ENCODE measurements at regions not wholly inside any gene's neighbourhood (a gene's known extent, or its start where the extent isn't known, plus 50 kb on each side); places are given as distances from the start of the nearest gene placed in this dataset.

DNA sequence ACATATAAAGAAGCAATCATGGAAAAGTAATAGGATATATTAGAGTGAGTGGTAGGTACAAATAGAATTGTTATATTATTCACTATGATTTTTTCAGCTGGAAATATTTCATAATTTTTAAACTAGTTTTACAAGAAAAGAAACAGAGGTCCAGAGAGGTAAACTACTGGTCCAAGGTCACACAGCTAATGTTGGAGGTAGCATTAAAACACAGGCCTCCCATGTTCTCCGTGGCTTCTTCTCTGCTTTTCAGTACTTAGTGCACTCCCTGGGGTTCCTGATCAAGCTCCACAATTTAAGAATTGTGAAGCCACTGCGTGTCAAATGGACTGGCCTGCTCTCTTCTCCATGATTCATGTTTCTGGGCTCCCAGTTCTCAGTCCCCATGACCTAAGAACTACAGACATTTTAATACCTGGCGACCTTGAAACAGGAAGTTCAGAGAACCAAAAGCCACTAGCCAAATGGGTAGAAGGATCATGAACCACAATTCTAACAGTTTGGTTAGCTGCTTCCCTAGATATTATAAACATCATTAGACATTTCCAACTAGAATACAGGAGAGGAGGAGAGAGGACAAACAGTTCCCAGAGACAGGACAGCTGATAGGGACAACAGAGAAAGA, 172.0 kb upstream of the KLF3 start:
- no peak overlapping the region for H3K4me3 ChIP-seq (ENCODE audit: low read length)
- no peak for TF ChIP-seq ZNF274 (IDR thresholded peaks at IDR 0.05; ENCODE audit: low read depth, low read length)

DNA sequence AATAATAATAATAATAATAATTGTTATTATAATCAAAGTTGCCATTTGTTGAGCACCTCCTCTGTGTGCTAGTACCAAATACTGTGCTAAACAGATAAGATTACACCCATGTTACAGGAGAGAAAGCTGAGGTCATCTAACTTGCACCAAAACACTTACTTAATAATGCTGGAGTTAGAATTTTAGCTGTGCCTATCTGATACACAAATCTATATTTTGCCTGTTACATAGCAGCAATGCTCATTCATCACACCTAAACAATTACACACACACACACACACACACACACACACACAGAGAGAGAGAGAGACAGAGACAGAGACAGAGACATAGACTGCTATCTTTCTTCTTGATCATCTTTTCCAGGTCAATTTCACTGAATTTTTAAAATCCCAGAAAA, 170.9 kb upstream of the KLF3 start:
- no peak overlapping the region for H3K4me3 ChIP-seq (ENCODE audit: low read length)
- no peak for TF ChIP-seq ZNF274 (IDR thresholded peaks at IDR 0.05; ENCODE audit: low read depth, low read length)

DNA sequence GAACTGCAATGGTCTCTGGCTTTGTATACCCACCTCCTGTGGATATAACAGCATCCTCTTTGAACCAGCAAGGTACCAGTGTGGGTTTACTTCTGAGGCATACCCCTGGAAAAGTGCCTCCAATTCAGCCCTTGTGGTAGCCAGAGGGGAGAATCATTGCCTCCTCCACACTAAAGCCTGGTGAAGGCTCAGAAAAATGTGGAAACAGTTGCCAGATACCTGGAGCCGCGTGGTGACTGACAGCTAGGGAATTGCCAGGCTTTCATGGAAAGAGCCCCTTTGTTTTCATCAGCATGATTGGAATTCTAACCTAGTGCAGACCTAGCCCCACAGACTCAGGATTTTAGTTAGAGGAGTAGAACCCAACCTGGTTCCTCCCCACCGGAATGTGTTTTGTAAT, 168.6 kb upstream of the KLF3 start:
- no peak for TF ChIP-seq ZNF274 (IDR thresholded peaks at IDR 0.05; ENCODE audit: low read depth, low read length)
- H3K4me3 ChIP-seq (ENCODE audit: low read length): no peak overlapping the region

DNA sequence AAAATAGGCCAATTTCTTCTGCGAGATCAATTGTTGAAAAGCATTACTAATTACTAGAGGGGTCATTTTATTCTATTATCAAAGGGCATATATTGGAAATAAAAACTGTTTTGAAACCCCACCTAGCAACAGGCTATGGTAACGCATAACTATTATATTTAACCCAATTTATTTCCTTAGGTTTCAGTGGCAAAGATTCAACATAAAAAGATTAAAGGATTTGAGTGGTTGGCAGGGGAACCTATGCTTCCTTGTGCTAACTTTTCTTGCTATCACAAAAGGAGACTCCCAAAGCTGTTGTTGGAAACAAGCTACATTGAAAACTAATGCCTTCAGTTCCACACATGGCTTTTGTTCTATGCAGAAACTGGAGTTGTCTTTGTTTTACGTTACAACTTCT, 166.9 kb upstream of the KLF3 start:
- no peak overlapping the region for H3K4me3 ChIP-seq (ENCODE audit: low read length)
- no peak for TF ChIP-seq ZNF274 (IDR thresholded peaks at IDR 0.05; ENCODE audit: low read depth, low read length)

DNA sequence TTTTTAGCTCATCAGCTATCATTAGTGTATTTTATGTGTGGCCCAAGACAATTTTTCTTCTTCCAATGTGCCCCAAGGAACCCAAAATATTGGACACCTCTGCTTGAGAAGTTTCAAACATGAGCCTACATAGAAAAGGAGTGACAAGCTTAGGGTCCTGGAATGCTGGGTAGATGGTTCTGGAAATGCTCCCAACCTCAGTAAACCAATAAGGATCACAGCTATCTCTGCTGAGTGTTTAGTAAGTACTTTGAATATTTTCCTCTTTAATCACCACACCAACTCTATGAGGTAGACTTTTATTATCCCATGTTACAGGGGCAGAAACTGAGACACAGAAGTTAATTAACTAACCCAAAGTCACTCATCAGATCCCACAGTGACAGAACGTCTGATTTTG, 164.9 kb upstream of the KLF3 start:
- no peak overlapping the region for H3K4me3 ChIP-seq (ENCODE audit: low read length)
- TF ChIP-seq ZNF274 (IDR thresholded peaks at IDR 0.05; ENCODE audit: low read depth, low read length): no peak

DNA sequence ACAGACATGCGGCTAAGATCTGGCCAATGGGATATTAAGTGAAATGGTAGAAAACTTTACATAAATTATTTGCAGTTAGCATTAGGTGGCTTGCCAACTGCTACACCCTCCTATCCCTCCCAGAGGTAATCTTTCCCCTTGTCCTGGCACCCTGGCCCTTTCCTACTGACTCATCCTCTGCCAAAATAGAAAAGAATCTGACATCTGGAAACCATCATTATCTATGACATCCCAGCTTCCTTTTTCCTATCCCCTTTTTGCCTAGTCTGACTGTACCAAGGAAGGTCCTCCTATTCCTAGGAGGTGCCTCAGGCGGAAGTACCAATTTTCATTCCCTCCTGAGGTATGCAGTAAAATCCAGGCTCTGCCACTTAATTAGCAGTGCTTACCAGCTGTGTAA, 163.6 kb upstream of the KLF3 start:
- TF ChIP-seq ZNF274 (IDR thresholded peaks at IDR 0.05; ENCODE audit: low read depth, low read length): no peak
- H3K4me3 ChIP-seq (ENCODE audit: low read length): no peak overlapping the region

DNA sequence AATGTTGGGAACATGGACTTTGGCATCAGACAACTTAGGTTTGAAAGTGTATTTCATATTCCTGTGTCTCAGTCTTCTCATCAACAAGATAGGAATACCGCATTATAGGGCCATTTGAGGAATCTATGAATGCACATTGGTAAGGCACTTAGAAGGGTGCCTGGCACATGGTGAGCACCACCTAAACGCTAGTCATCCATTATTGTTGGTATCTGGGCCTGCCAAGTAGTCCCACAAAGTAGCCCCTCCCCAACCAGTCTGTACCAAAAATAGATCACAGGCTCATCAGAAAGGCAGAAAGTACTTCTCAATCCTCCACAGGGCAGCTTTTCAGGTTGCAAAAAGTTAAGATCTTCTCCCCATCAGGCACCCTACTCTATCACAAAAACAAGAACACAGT, 162.3 kb upstream of the KLF3 start:
- TF ChIP-seq ZNF274 (IDR thresholded peaks at IDR 0.05; ENCODE audit: low read depth, low read length): no peak
- H3K4me3 ChIP-seq (ENCODE audit: low read length): no peak overlapping the region

DNA sequence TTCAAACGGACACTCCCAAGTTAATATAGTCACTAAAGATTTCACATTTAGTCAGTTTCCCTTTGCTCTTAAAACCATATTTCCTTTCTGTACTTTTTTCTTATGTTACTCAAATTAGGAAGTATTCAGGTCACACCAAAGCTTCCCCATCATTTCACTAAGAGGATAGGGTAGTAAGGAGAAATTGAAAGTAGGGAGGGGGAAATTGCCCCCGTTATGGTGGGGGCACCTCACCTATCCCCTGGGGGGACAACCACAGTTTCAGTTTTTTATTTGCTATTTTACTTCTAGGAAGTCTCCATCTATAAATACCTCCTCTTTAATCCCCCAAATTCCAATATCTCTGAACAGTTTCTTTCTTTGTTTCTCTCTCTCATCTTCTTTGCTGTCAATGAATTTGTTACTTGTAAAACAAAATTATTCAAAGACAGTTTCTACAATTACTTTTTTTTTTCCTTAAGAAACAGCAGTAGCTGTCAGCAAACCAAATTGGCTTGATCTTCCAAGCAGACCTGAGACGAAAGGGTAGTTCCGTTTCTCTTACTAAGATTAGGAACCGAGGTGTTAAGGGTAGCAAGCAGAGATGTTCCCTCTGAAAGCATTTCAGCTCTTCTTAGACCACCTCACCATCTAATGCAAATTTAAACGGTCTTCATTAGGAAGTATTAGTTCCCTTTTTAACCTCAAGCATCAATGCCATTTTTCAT, 160.2 kb upstream of the KLF3 start:
- TF ChIP-seq ZNF274 (IDR thresholded peaks at IDR 0.05; ENCODE audit: low read depth, low read length): no peak
- peak overlapping the region; percentile 43; the same call in 1 of the 2 replicates for H3K4me3 ChIP-seq (ENCODE audit: low read length)

DNA sequence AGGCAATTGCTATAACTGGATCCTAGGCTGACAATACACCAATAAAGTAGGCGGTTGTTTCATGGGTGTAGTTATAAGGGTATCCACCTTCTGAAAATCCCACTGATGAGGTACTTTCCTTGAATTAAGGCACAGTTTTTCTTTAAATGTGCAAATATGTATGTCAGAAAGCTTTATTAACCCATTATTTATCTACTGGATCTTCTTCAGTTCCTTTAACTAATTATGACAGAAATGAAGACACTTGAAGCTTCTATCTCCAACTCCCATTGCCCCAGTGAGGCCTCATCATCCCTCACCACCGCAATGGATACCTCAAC, 159.6 kb upstream of the KLF3 start:
- H3K4me3 ChIP-seq (ENCODE audit: low read length): no peak overlapping the region; the same call in 1 of the 2 replicates
- TF ChIP-seq ZNF274 (IDR thresholded peaks at IDR 0.05; ENCODE audit: low read depth, low read length): no peak

DNA sequence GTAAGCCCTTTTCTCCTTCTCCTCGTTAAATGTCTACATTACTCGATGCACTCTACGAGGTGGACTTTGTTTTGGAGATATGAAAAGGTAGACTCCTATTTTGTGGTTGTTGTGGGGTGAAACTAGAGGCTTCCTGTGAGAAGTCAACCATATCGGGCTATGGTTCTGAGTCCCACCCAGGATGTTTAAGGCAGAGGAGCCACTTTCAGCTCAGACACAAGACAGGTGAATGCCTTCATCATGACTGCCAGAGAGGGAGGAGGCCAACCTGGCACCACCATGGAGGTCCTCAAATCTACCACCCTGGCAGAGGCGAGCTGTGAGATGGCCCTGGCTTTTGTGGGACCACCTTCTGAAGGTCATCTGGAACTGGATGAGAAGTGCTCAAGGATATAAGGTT, 154.4 kb upstream of the KLF3 start:
- no peak for TF ChIP-seq ZNF274 (IDR thresholded peaks at IDR 0.05; ENCODE audit: low read depth, low read length)

DNA sequence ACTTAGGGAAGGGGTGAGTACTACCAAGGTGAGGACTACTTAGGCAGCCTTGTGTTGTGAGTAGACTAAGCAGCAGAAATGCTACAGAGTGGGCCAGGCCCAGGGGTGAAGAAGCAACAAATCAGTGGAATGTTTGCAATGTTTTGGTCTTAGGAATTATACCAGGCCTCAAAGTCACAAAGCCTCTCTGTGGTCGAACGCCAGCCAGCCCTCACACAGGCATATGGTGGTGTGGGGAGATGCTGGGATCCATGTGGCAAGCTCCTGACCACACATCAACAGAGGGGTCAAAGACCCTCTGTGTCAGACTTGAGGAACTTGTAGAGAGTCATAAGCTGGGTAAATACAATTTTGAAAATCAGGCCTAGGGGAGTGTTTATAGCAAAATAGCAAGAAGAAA, 153.8 kb upstream of the KLF3 start:
- no peak for TF ChIP-seq ZNF274 (IDR thresholded peaks at IDR 0.05; ENCODE audit: low read depth, low read length)
- H3K4me3 ChIP-seq (ENCODE audit: low read length): no peak overlapping the region

More for the DNA sequence above, 154.4 kb upstream of the KLF3 start:
- no peak overlapping the region for H3K4me3 ChIP-seq (ENCODE audit: low read length)

DNA sequence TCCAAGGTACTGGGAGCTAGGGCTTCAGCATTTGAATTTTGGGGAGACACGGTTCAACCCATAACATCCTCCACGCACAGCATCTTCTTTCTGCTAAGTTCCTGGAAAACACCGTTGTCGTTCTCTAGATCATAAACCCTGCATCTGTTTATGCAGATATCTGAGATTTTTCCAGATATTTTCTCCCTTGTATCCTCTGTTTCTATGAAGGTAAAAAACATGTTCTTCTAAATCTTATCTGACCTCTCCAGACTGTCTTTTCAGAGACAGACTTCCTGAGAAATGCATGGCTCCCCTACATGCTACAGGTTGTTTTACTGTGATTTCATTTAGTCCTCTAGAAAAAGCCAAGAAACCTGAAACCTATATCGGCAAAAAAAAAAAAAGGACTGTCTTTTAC, 152.3 kb upstream of the KLF3 start:
- no peak for TF ChIP-seq ZNF274 (IDR thresholded peaks at IDR 0.05; ENCODE audit: low read depth, low read length)
- no peak overlapping the region for H3K4me3 ChIP-seq (ENCODE audit: low read length)

DNA sequence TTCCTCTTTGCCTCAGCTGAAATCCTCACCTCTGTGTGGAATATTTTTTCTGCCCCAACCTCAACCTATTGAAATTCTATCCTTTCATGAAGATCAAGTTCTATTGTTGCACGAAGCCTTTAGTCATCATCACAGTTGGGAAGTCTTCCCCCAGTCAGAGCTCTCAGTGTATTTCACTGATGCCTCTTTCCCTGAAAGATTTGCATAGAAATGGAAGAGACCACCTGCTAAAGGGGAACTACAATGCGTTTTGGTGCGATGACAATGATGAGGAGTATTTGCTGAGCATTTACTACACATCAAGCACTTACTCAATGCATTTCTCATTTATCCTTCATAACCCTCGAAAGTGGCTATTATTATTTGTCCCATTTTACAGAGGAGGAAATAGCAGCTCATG, 151.2 kb upstream of the KLF3 start:
- H3K4me3 ChIP-seq (ENCODE audit: low read length): no peak overlapping the region
- TF ChIP-seq ZNF274 (IDR thresholded peaks at IDR 0.05; ENCODE audit: low read depth, low read length): no peak

DNA sequence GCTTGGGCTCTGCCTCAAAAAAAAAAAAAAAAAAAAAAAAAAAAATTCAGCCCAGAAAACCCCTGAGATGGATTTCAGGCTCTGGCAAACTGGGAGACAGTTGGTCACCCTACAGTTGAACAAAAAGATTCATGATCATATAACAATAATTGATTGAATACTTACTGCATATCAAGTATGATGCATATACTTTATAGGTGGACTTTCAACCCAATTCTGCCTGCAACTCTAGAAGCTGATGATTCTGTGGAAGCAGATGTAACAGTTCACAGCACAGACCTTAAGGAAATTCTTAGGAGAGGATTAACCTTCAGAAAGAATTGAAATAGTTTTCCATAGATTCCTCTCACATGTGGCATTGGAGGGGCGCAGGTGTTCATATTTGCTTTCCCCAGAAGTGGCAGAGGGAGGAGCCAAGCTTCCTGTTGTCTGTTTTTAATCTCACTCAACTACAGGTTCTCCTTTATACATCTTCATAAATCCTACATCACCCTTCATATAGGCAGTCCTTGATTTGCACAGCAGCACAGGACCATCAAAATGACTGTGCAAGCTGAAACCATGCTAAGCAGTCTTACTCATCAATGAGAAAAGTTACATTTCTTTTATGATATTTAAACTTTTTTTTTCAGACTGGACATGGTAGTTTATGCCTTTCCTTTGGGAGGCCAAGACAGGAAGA, 149.4 kb upstream of the KLF3 start:
- no peak overlapping the region for H3K4me3 ChIP-seq (ENCODE audit: low read length)
- TF ChIP-seq ZNF274 (IDR thresholded peaks at IDR 0.05; ENCODE audit: low read depth, low read length): no peak

DNA sequence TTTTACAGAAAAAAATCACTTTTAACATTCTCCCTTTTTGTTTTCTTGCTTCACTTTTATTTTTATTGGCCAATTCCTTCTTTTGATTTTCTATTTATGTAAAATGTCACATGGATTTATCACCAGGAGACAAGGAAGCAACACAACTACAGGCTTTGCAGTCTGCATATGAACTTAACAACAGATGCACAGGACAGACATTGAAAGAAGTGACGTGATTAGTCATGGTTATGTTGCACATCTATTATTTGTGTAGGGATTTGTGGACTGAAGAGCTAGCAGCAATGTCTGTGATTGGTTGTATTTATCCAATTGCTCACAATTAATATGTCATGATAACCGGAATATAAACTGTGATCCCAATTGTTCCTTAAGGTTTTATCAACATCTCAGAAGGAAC, 147.8 kb upstream of the KLF3 start:
- H3K4me3 ChIP-seq (ENCODE audit: low read length): no peak overlapping the region
- no peak for TF ChIP-seq ZNF274 (IDR thresholded peaks at IDR 0.05; ENCODE audit: low read depth, low read length)

Measured in GM08714 (cell line).